HEK293T (cell line): ENCODE measurements at regions not wholly inside any gene's neighbourhood (a gene's known extent, or its start where the extent isn't known, plus 50 kb on each side); places are given as distances from the start of the nearest gene placed in this dataset.

Experiments
- CTCF ChIA-PET: fragments of 350-600 bp; formaldehyde crosslinking; extraction: SDS; loops from one replicate; lab custom pipeline; 2021; ENCODE audit warnings: antibody characterized with exemption, inconsistent platforms; lab: Yijun Ruan, JAX
- POLR2A ChIA-PET: fragments of 350-600 bp; formaldehyde crosslinking; extraction: SDS; loops from one replicate; lab custom pipeline; 2020; ENCODE audit warnings: antibody characterized with exemption, inconsistent platforms; lab: Yijun Ruan, JAX
- DNase-seq: peaks from one replicate; pipeline ENCODE4 v3.0.0; 2012; ENCODE audit warnings: mixed read lengths; ENCODE audit errors: extremely low spot score
- ARNT ChIP-seq: fragments of 450-650 bp; IDR thresholded peaks from 2 replicates; pipeline ENCODE4 v1.6.1; 2017; ENCODE audit warnings: mild to moderate bottlenecking
- BHLHE40 ChIP-seq: fragments of 450-650 bp; IDR thresholded peaks from 2 replicates; pipeline ENCODE4 v1.6.1; 2016; ENCODE audit warnings: mild to moderate bottlenecking, moderate library complexity, borderline replicate concordance
- CTBP1 ChIP-seq: fragments of 450-650 bp; IDR thresholded peaks from 2 replicates; pipeline ENCODE4 v1.6.1; 2016; ENCODE audit warnings: borderline replicate concordance
- ELF4 ChIP-seq: fragments of 450-650 bp; IDR thresholded peaks from 2 replicates; pipeline ENCODE4 v1.6.1; 2017; ENCODE audit warnings: antibody characterized with exemption
- FOXA1 ChIP-seq: fragments of 450-650 bp; IDR thresholded peaks from 2 replicates; pipeline ENCODE4 v1.6.1; 2016; ENCODE audit warnings: mild to moderate bottlenecking
- FOXK2 ChIP-seq: fragments of 450-650 bp; IDR thresholded peaks from 2 replicates; pipeline ENCODE4 v1.6.1; 2016; ENCODE audit warnings: mild to moderate bottlenecking
- FOXM1 ChIP-seq: fragments of 450-650 bp; IDR thresholded peaks from 2 replicates; pipeline ENCODE4 v1.6.1; 2017; ENCODE audit warnings: mild to moderate bottlenecking, borderline replicate concordance
- HDGF ChIP-seq: fragments of 450-650 bp; IDR thresholded peaks from 2 replicates; pipeline ENCODE4 v1.6.1; 2017; ENCODE audit warnings: antibody characterized with exemption, borderline replicate concordance
- L3MBTL2 ChIP-seq: fragments of 450-650 bp; conservative IDR thresholded peaks from 2 replicates; pipeline ENCODE4 v1.6.1; 2016; ENCODE audit warnings: mild to moderate bottlenecking
- LEF1 ChIP-seq: fragments of 450-650 bp; IDR thresholded peaks from 2 replicates; pipeline ENCODE4 v1.6.1; 2017; ENCODE audit warnings: mild to moderate bottlenecking, borderline replicate concordance
- NFRKB ChIP-seq: fragments of 450-650 bp; IDR thresholded peaks from 2 replicates; pipeline ENCODE4 v1.6.1; 2016; ENCODE audit warnings: mild to moderate bottlenecking, moderate library complexity
- PKNOX1 ChIP-seq: fragments of 450-650 bp; IDR thresholded peaks from 2 replicates; pipeline ENCODE4 v1.6.1; 2016
- SP1 ChIP-seq: fragments of 450-650 bp; IDR thresholded peaks from 2 replicates; pipeline ENCODE4 v1.6.1; 2017
- SUZ12 ChIP-seq: fragments of 450-650 bp; IDR thresholded peaks from 2 replicates; pipeline ENCODE4 v1.6.1; 2016; ENCODE audit warnings: mild to moderate bottlenecking
- TARDBP ChIP-seq: fragments of 450-650 bp; IDR thresholded peaks from 2 replicates; pipeline ENCODE4 v1.6.1; 2016
- ZNF384 ChIP-seq: fragments of 450-650 bp; IDR thresholded peaks from 2 replicates; pipeline ENCODE4 v1.6.1; 2016

DNA sequence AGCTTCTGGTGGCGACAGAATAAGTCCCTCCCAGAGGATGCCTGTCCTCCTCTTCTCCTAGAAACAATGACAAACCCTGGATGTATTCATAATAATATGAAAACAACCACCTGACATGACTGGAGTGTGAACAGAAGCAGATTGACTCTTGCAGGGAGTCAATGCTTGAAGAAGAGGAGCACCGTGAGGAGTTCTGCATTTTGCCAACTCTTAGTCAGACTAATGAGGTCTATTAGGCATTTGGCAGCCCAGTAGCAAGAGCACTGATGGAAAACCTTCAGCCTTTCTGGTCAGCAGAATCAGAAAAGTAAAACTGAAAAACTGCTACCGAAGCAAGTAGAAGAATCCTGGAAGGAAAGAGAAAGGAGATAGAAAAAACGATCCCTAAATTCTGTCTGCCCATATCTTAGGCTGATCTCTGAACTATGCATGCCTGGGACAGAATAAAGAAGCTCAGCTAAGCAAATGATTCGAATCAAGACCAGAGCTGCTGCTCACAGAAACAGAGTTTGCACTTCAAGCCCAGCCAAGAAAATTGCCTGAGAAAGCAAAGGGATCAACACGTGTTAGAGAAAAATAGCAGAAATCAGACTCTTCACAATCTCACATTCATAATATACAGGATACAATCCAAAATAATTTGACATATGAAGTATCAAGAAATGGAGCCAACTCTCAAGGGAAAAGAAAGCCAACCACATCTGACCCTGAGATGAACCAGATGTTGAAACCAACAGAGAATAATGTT is 69.5 kb upstream of the OSMR start:
- TF ChIP-seq SP1 (no peak), SUZ12 (no peak), HDGF (no peak), FOXA1 (no peak), BHLHE40 (no peak), L3MBTL2 (no peak), ELF4 (no peak), NFRKB (no peak)
- POLR2A ChIA-PET: no interaction called here
- no peak for DNase-seq
- CTCF ChIA-PET: no interaction called here

- ChIA-PET CTCF (no interaction called here), POLR2A (interaction anchor here (0.6 kb wide), 1 partner anchor 770 kb away, joined by 3 read pairs; no protein-coding TSS in a partner anchor)
- no peak for TF ChIP-seq FOXA1
- no peak for TF ChIP-seq L3MBTL2
- DNase-seq: no peak
Observed at GRCh38 chr5:38777111-38777510, 68.7 kb upstream of the OSMR start.

- ChIA-PET CTCF (interaction anchor here (0.5 kb wide), 1 partner anchor 52 kb away, joined by 4 read pairs; no protein-coding TSS in a partner anchor), POLR2A (no interaction called here)
- TF ChIP-seq SUZ12: no peak
- TF ChIP-seq ARNT: no peak
- TF ChIP-seq ELF4: no peak
- TF ChIP-seq NFRKB: no peak
- no peak for TF ChIP-seq FOXK2
- TF ChIP-seq TARDBP: no peak
- no peak for TF ChIP-seq PKNOX1
- TF ChIP-seq LEF1: no peak
- no peak for TF ChIP-seq FOXM1
- no peak for TF ChIP-seq SP1
- no peak for TF ChIP-seq FOXA1
- TF ChIP-seq HDGF: no peak
- DNase-seq: no peak
Observed at GRCh38 chr5:38780316-38780715, 65.5 kb upstream of the OSMR start.

DNA sequence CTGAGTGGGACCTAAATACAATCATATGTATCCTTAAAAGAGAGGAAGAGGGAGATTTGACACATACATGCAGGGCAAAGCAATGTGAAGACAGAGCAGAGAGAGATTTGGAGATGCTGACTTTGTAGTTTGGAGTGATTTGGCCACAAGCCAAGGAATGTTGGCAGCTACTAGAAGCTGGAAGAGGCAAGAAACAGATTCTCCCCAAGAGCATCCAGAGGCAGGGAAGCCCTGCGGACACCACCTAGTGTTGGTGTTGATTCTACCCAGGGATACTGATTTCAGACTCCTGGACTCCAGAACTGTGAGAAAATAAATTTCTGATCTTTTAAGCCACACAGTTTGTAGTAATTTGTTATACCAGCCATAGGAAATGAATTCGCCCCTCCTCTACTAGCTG is 64.9 kb upstream of the OSMR start:
- ChIA-PET POLR2A (no interaction called here), CTCF (no interaction called here)
- no peak for DNase-seq
- TF ChIP-seq FOXK2 (no peak), LEF1 (no peak), ELF4 (no peak), BHLHE40 (no peak), TARDBP (no peak), SP1 (no peak), PKNOX1 (no peak), HDGF (no peak)

DNA sequence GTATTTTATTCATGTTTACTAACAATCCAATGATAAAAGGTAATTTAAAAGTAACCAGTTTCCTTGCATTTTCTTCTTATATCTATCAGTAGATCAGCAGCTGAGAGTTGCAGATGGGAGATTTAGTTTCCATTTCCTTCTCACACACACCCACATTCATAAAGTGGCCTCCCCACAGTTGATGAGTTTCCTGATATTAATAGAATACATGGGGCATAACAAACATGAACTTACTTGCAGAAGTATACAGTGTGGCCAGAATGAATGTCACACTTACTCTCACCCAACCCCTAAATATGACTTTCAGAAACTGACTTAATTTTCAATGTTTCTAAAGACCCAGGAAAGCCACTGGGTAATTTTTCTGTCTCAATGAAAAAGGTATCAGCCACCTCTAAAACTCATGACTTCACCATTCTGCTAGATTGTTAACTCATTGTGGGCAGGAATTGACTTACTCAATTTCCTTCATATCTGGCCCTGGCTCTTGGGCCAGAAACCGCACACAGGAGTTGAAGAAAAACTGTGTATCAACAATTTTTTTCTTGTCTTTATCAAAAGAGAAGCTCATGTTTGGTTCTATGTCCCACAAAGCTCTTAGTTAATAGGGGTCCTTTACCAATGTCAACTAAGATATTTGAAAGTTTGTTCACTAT is 63.5 kb upstream of the OSMR start:
- ChIA-PET CTCF (interaction anchor here (0.8 to 1.3 kb wide), 4 partner anchors 11 to 341 kb away, joined by 3 to 4 read pairs (median 3); no protein-coding TSS in a partner anchor), POLR2A (interaction anchor here (1.2 kb wide), 1 partner anchor 12 kb away, joined by 3 read pairs; no protein-coding TSS in a partner anchor)
- TF ChIP-seq FOXM1 (no peak), L3MBTL2 (no peak), TARDBP (no peak), ZNF384 (no peak), ELF4 (no peak), HDGF (no peak), FOXA1 (no peak), ARNT (no peak), FOXK2 (no peak), PKNOX1 (no peak), LEF1 (no peak), SUZ12 (no peak), NFRKB (no peak), BHLHE40 (no peak), SP1 (no peak), CTBP1 (no peak)
- no peak for DNase-seq

DNA sequence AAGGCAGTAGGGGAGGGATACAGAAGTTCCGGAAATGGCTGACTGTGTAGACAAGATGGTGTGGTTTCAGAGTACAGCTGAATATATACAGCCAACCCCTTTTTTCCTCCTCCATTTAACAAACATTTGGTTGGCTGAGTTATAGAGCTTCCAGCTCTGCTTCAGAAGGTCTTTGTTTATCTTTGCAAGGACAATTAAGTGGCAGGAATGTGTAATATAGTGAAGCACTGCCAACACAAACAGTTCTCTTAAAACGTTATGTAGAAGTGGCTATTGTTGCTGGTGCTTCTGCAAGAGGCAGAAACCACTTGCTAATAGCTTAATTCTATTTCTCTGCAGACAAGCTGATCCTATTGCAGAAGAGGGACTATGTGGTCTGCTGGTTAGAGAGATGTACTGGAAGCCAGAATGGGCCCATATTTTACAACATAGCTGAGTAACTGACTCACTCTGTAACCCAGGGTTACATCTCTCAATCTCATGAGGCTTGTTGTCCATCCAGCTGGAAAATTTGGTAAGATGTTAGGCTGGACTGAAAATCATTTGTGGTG is 62.7 kb upstream of the OSMR start:
- DNase-seq: peak; percentile 9
- POLR2A ChIA-PET: interaction anchor here (1.2 kb wide), 1 partner anchor 11 kb away, joined by 3 read pairs; no protein-coding TSS in a partner anchor
- CTCF ChIA-PET: interaction anchor here (0.8 to 1.3 kb wide), 5 partner anchors 11 to 342 kb away, joined by 3 to 5 read pairs (median 3); no protein-coding TSS in a partner anchor
- no peak for TF ChIP-seq FOXK2
- TF ChIP-seq FOXA1: no peak
- no peak for TF ChIP-seq SUZ12
- TF ChIP-seq L3MBTL2: no peak
- TF ChIP-seq ZNF384: no peak
- no peak for TF ChIP-seq CTBP1
- no peak for TF ChIP-seq FOXM1
- TF ChIP-seq LEF1: no peak
- TF ChIP-seq ELF4: no peak
- TF ChIP-seq HDGF: no peak
- TF ChIP-seq SP1: no peak
- TF ChIP-seq BHLHE40: no peak
- TF ChIP-seq TARDBP: no peak
- TF ChIP-seq PKNOX1: no peak
- TF ChIP-seq ARNT: no peak
- no peak for TF ChIP-seq NFRKB
